ENCODE measurements at regions not wholly inside any gene's neighbourhood (a gene's known extent, or its start where the extent isn't known, plus 50 kb on each side); places are given as distances from the start of the nearest gene placed in this dataset.

DNA sequence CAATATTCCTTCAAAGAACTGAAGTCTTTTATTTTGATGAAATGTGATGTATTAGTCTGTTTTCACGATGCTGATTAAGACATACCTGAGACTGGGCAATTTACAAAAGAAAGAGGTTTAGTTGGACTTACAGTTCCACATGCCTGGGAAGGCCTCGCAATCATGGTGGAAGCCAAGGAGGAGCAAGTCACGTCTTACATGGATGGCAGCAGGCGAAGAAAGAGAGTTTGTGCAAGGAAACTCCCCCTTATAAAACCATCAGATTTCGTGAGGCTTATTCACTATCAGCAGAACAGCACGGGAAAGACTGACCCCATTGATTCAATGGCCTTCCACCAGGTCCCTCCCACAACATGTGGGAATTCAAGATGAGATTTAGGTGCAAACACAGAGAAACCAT, 750.3 kb upstream of the KCND2 start:
- Histone ChIP-seq H3K27ac (ENCODE audit: insufficient read depth, low read length) (no peak overlapping the region), H3K9me1 (ENCODE audit: insufficient read depth, low read length) (no peaks in the 10 kb centered on the region), H3K79me1 (ENCODE audit: low read depth in 1 of 2, low read length in 2 of 2) (no peaks in the 10 kb centered on the region), H4K8ac (ENCODE audit: low read depth in 2 of 2, low read length in 2 of 2) (no peak overlapping the region), H3K27me3 (ENCODE audit: control insufficient read depth, insufficient read depth, low read length) (no peaks in the 10 kb centered on the region), H3K4me3 (ENCODE audit: insufficient read depth, low read depth, low read length) (no peak overlapping the region), H2AFZ (replicated peaks; ENCODE audit: low read length, poor library complexity) (no peak overlapping the region), H3K36me3 (ENCODE audit: control insufficient read depth, insufficient read depth, low read length) (no peaks in the 10 kb centered on the region), H3K56ac (ENCODE audit: extremely low read depth, insufficient read depth, low read length) (no peak overlapping the region), H3K9ac (ENCODE audit: low read depth, low read length) (no peak overlapping the region), H3K4ac (ENCODE audit: low read depth, low read length) (no peak overlapping the region), H2BK20ac (ENCODE audit: low read depth, low read length) (no peak overlapping the region), H2BK120ac (ENCODE audit: low read depth, low read length) (no peak overlapping the region), H3K14ac (replicated peaks; ENCODE audit: low read depth, low read length) (no peak overlapping the region), H3K18ac (ENCODE audit: low read depth, low read length) (no peak overlapping the region), H3K23ac (ENCODE audit: low read depth, low read length) (no peak overlapping the region), H2BK5ac (ENCODE audit: low read depth, low read length, poor library complexity, severe bottlenecking) (no peak overlapping the region), H4K5ac (ENCODE audit: low read depth, low read length) (no peak overlapping the region), H4K91ac (ENCODE audit: insufficient read depth, low read depth, low read length) (no peak overlapping the region), H3K4me1 (ENCODE audit: control insufficient read depth, insufficient read depth, low read length) (no peaks in the 10 kb centered on the region), H3K4me2 (ENCODE audit: low read depth, low read length) (no peak overlapping the region), H2AK5ac (ENCODE audit: low read depth, low read length) (no peak overlapping the region), H2AK9ac (replicated peaks; ENCODE audit: low read depth, low read length, poor library complexity) (no peak overlapping the region), H4K20me1 (ENCODE audit: insufficient read depth, low read length) (no peaks in the 10 kb centered on the region), H3K9me3 (ENCODE audit: control insufficient read depth, insufficient read depth, low read length) (peaks cover 11% of the 10 kb centered on the region; the same call in 1 of the 2 replicates), H2BK15ac (ENCODE audit: low read depth, low read length) (no peak overlapping the region)
- ATAC-seq (ENCODE audit: low read depth) = no peak
- dilution Hi-C loops (cut with HindIII; ENCODE audit: low sequenced_read_pairs, unreplicated experiment) = no loop called here
- no peak for TF ChIP-seq RCOR1 (IDR thresholded peaks at IDR 0.05; ENCODE audit: insufficient replicate concordance, low read length)
- no peak for TF ChIP-seq RFX5 (IDR thresholded peaks at IDR 0.05; ENCODE audit: low read depth, low read length)
- no peak for TF ChIP-seq SMC3 (IDR thresholded peaks at IDR 0.05; ENCODE audit: low read depth, low read length)
- TF ChIP-seq, protein P1, sequence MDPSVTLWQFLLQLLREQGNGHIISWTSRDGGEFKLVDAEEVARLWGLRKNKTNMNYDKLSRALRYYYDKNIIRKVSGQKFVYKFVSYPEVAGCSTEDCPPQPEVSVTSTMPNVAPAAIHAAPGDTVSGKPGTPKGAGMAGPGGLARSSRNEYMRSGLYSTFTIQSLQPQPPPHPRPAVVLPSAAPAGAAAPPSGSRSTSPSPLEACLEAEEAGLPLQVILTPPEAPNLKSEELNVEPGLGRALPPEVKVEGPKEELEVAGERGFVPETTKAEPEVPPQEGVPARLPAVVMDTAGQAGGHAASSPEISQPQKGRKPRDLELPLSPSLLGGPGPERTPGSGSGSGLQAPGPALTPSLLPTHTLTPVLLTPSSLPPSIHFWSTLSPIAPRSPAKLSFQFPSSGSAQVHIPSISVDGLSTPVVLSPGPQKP (IDR thresholded peaks at IDR 0.05; ENCODE audit: borderline replicate concordance, low read depth, low read length) = no peak
- no peak for TF ChIP-seq RAD21 (IDR thresholded peaks at IDR 0.05; ENCODE audit: low read length)
- no peak for TF ChIP-seq MXI1 (IDR thresholded peaks at IDR 0.05; ENCODE audit: borderline replicate concordance, low read depth, low read length)
- no peak for TF ChIP-seq NFE2L2 (IDR thresholded peaks at IDR 0.05; ENCODE audit: low read depth, low read length)
- no peak for TF ChIP-seq MAFK (IDR thresholded peaks at IDR 0.05; ENCODE audit: low read depth, low read length)
- TF ChIP-seq CEBPB (IDR thresholded peaks at IDR 0.05; ENCODE audit: low read depth, low read length) = no peak
- TF ChIP-seq FOS (IDR thresholded peaks at IDR 0.05; ENCODE audit: low read depth, low read length) = no peak
- no peak for TF ChIP-seq CHD1 (IDR thresholded peaks at IDR 0.05; ENCODE audit: low read depth, low read length)
- TF ChIP-seq BHLHE40 (IDR thresholded peaks at IDR 0.05; ENCODE audit: low read depth, low read length) = no peak
- TF ChIP-seq, protein P2, sequence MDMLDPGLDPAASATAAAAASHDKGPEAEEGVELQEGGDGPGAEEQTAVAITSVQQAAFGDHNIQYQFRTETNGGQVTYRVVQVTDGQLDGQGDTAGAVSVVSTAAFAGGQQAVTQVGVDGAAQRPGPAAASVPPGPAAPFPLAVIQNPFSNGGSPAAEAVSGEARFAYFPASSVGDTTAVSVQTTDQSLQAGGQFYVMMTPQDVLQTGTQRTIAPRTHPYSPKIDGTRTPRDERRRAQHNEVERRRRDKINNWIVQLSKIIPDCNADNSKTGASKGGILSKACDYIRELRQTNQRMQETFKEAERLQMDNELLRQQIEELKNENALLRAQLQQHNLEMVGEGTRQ (IDR thresholded peaks at IDR 0.05; ENCODE audit: low read depth, low read length) = no peak
- TF ChIP-seq POLR2A (IDR thresholded peaks at IDR 0.05; ENCODE audit: low read depth, low read length) = no peak
- no peak for TF ChIP-seq MAZ (IDR thresholded peaks at IDR 0.05; ENCODE audit: borderline replicate concordance, low read depth, low read length)
- ChIA-PET POLR2A (ENCODE audit: unreplicated experiment) (no interaction called here), CTCF (no interaction called here)
- intact Hi-C loops (cut with micrococcal nuclease) = no loop called here
- in situ Hi-C loops (cut with MboI; ENCODE audit: low sequenced_read_pairs) = no loop called here
- no peak for DNase-seq
- no TSS peak for BruUV-seq (replicated peaks)
- WGBS, 2 experiments (ENCODE audit: extremely low coverage in 2 of 2, insufficient read length in 1 of 2) = no CpG with 5 or more reads among the region's 6 CpGs

All from IMR-90 (cell line).